DMS153 treated with DMSO at 0.1 percent for 48 hours (cell line): ENCODE measurements at regions not wholly inside any gene's neighbourhood (a gene's known extent, or its start where the extent isn't known, plus 50 kb on each side); places are given as distances from the start of the nearest gene placed in this dataset.

Experiments
- DNase-seq: peaks from one replicate; lab custom pipeline; 2025; ENCODE audit not compliant: unreplicated experiment; lab: John Stamatoyannopoulos, UW

DNA sequence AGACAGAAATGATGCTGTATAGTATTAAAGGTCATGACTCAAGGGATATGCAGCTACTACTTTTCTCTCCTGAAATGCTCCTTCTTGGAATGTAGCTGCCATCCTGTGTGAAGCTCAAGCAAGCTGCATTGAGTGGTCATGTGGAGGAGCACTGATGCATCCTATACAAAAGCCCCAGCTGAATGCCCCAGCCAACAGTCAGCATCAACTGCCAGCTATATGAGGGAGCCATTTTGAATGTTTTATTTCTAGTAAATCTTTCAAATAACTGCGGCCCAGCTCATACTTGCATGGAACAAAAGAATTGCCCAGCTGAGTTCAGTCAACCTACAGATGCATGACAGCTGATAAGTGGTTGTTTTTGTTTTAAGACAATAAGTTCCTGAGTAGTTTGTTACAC is 165.0 kb upstream of the GEMIN8 start:
- no peak for DNase-seq

DNA sequence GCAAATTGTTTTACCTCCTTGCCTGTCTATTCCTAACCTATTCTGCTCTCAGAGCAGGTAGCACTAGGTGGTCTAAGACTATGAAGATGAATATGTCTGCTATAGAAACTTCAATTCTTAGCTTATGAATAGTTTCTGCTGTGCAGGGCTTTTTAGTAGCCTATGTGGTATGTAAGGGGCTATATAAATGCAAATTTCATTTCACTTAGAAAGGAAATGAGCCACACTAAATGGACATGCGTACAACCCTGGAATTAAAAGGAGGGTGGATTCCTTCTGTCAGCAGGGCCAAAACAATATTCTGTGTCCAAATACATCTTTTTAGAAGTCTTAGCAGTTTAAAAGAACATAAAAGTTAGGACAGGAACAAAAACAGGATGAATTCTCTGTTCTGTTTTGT is 163.9 kb upstream of the GEMIN8 start:
- DNase-seq: no peak

DNA sequence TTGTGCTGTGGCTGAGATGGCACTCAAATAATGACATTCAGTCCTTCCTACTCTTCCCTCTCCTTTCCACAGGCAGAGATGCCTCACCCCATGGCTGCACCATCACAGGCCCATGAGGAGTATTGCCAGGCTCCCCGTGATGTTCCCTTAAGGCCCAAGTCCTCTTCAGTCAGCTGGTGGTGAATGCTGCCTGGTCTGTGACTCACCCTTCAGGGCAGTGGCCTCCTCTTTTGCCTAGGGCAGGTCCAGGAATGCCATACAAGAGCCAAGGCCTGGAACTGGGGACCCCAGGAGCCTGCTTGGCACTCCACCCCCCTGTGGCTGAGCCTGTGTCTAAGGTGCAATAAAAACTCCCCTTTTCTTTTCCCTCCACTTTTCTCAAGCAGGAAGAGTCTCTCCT is 144.2 kb upstream of the GEMIN8 start:
- DNase-seq: no peak

DNA sequence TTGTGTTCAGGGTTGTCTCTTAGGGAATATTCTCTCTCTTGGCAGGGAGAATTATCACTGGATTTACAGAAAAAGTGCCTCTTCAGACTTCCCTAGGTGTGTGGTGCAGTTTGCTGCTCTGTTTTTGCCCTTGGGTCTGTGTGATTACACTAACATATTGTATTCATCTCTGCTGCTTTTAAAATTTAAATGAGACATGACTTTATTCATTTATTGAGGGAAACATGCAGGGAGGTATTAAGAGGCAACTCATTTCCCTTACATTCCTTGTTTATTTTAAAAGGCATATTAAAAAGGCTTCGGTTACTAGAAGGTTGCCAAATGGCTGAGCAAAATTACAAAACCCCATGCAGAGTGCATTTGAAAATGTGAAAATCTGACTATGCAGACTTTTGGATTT is 135.1 kb upstream of the GEMIN8 start:
- no peak for DNase-seq

DNA sequence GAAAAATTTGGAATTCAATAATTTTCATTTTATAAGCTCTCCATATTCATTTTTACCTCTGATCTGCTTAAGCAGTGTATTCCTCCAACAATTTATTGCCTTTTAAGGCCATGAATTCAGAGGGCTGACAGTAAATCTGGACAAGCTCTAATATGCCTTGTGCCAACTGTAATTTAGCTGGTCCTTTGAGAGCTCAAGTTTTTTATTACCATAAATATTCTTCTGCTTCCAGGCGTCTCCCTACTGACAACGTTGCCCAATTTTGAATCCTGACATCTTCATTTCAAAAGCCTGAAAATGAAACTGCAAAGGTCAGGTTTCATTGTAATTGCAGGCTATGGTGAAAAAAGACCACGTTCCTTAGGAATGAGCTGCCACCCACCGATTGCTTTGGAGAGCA is 95.8 kb upstream of the GEMIN8 start:
- DNase-seq: no peak

DNA sequence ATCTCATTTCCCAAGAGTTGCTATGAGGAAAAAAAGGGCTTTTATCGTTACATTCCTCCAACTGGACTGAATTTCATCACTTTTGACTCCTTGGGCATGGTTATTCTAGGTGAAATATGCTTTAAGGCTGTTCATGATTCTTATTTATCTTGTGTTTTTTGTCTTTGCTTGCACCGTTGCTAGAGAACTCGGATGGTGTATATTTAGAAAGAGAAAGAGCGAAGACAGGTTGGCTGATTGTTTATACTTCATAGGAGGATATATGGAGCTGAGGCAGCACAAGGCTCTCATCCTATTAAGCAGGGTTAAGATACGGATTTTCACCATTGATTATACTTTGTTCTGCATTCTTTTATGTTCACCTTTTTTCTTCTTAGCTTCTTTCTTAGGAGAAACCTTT is 94.9 kb upstream of the GEMIN8 start:
- DNase-seq: no peak

DNA sequence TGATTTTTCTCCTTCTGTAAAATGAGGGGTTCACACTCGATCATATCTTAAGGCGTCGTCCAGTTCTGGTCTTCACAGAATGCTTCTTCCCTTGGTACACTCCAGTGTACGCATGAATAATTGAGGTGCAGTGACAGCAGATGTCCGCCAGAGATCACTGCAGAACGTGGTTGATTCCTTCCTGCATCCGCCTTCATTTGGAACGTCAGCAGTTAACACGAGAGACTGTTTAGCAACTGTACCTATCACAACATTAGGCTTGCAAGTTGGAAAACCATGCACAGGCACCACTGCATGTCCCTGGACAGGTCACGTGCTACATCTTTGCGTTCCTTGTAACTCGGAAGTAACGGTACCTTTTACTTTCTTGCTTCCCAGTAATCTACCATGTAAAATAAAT is 66.0 kb upstream of the GEMIN8 start:
- no peak for DNase-seq

DNA sequence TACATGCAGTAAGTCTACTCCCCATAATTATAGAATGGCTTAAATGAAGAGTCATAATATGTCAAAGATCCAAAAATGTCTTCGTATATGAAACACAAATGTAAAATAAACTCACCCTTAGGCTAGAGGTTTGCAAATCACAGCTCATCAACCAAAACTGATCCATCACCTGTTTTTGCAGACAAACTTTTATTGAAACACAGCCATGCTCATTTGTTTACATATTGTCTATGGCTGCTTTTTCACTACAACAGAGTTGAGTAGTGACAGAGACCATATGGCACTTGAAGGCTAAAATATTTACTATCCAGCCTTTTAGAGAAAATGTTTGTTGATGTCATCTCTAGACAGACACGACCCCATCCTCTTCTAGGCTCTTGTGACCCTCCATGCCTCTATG is 64.5 kb upstream of the GEMIN8 start:
- no peak for DNase-seq

DNA sequence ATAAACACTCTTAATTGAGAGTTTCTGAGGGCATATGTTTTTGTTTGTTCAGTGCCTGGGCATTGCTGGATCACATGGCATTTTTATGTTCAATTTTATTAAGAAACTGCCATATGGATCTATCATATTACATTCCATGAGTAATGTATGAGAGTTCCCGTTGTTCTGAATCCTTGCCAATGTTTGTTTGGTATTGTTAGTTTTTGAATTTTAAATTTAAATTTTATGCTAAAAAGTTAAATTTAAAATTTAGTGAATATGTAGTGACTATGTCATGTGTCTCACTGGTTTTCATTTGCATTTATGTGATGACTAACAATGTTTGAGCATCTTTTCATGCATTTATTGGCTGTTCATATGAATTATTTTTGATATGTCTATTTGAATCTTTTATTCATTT is 54.8 kb upstream of the GEMIN8 start:
- DNase-seq: no peak

DNA sequence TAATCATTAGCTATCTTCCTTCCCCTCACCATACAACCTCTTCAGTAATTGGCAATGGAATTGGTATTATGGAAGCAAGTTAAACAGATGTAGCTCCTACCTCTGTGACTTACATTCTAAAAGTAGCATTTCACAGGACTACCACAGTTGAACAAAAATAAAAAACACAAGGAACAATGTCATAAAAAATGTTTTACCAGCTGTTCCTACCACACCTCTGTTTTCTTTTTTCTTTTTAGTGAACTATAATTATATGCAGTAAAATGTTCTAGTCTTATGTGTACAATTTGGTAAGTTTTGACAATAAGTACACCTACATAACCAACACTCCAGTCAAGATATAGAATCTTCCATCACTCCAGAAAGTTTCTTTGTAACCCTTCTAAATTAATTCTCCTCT is 54.1 kb upstream of the GEMIN8 start:
- no peak for DNase-seq

DNA sequence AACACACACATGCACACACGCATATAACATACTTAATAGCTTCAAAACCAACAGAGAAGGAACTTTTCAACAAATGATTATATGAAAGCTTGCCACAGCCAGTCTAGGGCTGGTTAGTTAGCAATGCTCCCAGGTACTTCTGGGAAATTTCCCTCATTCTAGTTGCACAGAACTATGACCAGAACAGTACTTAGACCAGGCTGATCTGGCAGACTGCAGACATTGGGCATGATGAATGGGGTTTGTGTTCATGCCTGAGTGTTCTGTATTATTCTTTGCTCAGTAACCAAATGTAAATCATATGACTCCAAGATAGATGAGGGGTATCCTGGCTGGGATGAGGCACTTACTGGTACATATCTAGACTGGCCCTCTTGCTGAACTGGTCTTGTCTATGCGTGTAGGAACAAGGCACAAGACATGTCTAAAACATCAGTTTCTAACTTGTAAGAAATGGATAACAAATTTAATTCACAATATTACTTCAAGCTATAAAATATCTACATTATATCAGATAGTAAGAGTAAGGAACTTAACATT is 50.3 kb upstream of the GEMIN8 start:
- no peak for DNase-seq
